ENCODE measurements at regions not wholly inside any gene's neighbourhood (a gene's known extent, or its start where the extent isn't known, plus 50 kb on each side); places are given as distances from the start of the nearest gene placed in this dataset.

DNA sequence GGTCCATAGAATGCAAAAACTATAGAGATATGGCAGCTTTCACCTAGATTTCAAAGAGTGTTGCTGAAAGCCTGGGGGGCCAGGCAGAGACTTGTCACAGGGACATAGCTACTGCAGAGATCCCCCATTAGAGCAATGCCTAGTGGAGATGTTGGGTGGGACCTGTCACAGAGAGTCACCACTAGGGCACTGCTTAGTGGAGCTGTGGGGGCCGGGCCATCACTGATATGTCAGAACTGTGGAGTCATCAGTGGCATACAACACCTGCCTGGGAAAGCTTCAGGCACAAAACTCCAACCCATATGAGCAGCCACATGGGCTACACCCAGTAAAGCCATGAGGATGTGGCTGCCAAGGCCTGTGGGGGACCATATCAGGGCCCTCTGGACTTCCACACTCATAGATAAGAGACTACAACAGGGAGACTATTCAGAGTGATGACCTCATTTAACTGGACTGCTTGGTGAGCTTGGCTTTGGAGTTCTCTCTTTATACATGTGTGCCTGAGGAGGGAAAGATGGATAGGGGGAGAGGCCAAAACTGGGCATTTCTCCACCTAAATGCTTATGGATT lies 176.3 kb downstream of the ZNF621 start:
- DNase-seq, result no peak

- no peak for DNase-seq
Measured at GRCh38 chr3:40704224-40704623, 179.5 kb downstream of the ZNF621 start.

DNA sequence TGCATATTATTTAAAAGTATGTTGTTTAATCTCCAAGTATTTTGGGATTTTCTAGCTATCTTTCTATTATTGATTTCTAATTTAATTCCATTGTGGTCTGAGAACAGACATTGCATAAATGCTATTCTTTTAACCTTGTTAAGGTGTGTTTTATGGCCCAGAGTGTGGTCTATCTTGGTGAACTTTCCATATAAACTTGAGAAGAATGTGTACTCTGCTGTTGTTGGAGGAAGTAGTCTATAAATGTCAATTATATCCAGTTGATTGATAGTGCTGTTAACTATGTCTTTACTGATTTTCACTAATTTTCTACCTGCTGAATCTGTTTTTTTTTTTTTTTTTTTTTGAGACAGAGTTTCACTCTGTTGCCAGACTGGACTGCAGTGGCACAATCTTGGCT lies 180.9 kb downstream of the ZNF621 start:
- no peak for DNase-seq

DNA sequence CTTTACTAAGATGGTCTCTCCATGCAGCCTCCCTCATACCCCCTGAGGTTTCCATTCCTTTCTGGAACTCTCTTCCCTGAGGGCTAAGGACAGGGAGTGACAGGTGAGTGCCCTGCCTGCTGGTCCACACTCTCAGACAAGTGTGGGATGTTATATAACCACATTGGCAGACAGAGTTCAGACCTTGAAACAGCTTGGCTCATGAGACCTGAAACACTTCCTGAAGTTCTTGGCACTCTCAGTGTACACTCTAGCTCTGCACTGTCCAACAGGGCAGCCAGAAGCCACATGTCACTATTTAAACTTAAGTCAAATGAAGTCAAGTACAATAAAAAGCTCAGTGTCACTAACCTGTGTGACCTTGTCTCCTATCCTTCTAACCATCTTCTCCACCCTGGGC lies 188.5 kb downstream of the ZNF621 start:
- no peak for DNase-seq

GRCh38 chr3:40713795-40714194 lies 189.0 kb downstream of the ZNF621 start:
- no peak for DNase-seq

GRCh38 chr3:40714771-40715345 lies 190.1 kb downstream of the ZNF621 start:
- no peak for DNase-seq

GRCh38 chr3:40715551-40715950 lies 190.8 kb downstream of the ZNF621 start:
- no peak for DNase-seq

GRCh38 chr3:40717471-40717870 lies 192.7 kb downstream of the ZNF621 start:
- DNase-seq, result no peak

- DNase-seq, result no peak
Measured at GRCh38 chr3:40718209-40718608, 193.4 kb downstream of the ZNF621 start.

GRCh38 chr3:40718681-40719080 lies 193.9 kb downstream of the ZNF621 start:
- DNase-seq, result no peak

DNA sequence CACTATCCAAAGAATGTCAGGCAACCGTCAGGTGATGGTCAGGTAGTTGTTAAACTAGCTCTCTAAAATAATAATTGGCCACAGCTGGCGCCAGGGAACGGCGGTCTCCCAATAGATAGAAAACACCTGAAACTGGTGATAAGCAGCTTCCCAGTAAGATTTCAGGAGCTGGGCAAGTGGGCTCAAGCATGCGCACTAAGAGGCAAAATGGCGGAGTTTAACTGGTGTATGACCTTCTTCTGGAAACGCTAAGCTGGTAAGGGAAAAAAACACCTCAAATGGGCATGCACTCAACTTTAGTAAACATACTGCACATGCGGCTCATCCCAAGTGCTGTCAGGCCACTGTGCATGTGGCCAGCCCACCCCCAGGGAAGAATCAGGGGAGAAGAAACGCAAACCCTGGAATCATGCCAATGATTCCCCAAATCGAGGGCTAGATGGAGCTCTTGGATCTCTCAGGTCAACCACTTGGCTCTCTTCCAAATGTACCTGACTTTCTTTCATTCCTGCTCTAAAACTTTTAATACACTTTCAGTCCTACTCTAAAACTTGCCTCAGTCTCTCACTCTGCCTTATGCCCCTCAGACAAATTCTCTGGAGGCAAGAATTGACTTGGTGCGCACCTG lies 195.0 kb downstream of the ZNF621 start:
- DNase-seq, result peak in 2 of 3 donors; percentile 42 to 44

DNA sequence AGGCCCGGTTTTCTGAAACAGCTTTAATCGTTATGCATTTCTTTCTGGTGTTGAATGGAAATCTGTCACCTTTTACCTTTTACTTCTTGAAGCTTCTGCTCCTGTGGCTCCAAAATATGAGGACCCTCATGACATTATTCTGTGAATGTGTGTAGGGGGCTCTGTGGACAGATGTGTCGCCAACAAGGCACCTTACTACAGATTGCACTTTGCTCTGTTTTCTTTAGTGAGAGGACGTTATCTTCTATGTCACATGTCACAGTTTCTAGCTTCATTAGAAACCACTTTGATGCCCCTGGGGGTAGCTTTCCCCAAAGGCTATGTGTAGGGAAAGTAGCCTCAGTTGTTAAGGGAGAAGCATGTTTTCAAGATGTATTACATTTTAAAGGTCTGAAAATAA lies 195.6 kb downstream of the ZNF621 start:
- no peak for DNase-seq

GRCh38 chr3:40720863-40721262 lies 196.1 kb downstream of the ZNF621 start:
- DNase-seq, result peak in 1 of 3 donors; percentile 22

DNA sequence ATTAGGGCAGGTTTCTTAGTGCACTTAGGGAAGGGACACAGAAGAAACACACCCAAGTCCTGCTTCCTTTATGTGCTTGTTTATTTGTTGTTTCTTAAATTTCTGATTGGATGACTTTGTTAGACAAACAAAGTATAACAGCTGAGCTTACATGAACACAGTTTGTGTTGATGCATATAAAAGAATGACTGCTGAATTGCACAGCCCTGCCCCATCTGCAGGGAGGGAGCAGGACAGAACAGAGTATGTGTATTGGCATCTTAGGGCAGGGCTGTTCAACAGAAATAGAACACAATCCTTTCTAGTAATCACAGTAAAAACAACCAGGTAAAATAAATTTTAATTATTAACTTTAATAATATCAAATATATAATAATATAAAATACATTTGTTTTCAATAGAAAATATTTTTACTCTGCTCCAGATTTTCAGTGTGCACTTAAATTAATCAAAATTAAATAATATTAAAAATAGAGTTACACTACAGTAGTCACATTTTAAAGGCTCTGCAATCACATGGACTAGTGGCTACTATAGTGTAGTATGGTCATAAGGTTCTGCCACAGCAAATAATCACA lies 198.4 kb downstream of the ZNF621 start:
- no peak for DNase-seq

- no peak for DNase-seq
Measured at GRCh38 chr3:40725031-40725430, 200.3 kb downstream of the ZNF621 start.

GRCh38 chr3:40731445-40731844 lies 206.7 kb downstream of the ZNF621 start:
- DNase-seq, result no peak

GRCh38 chr3:40736943-40737342 lies 212.2 kb downstream of the ZNF621 start:
- DNase-seq, result no peak

- no peak for DNase-seq
Measured at GRCh38 chr3:40737343-40737742, 212.6 kb downstream of the ZNF621 start.

DNA sequence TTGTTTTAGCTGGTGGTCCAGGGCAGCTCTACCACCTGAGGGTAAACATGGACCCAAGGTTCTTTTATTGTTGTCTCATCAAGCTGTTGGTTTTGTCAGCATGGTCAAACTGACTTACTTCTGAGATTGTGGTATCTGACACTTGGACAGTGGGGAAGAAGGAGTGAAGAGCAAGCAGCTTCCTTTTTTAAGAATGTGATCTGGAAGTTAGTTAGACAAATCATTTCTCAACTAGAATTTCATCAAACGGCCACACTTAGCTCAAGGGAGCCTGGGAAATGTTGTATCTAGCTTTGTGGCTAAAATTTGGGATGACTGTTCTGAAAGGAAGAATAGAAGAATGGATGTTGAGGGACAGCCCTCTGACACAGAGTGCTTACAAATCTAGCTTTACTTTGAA lies 215.2 kb downstream of the ZNF621 start:
- no peak for DNase-seq

DNA sequence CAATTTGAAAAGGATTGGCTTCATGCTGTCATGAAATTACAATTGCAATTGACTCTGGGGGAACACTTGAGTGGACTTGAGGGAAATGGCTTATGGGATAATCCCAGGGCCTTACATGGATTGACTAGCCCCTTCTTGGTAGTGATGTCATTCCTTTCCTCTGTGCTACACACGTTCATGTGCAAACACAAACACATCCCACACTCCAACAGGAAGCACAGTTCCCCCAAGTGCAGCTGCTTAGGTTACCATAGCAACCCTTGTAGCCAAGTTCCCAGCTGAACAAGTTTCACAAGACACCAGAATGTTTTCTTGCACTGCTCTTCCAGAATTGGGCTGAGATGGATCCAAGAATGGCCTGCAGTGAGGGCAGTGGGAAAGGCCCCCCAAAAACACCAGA lies 217.0 kb downstream of the ZNF621 start:
- peak; percentile 74 to 95 (median 85) for DNase-seq

DNA sequence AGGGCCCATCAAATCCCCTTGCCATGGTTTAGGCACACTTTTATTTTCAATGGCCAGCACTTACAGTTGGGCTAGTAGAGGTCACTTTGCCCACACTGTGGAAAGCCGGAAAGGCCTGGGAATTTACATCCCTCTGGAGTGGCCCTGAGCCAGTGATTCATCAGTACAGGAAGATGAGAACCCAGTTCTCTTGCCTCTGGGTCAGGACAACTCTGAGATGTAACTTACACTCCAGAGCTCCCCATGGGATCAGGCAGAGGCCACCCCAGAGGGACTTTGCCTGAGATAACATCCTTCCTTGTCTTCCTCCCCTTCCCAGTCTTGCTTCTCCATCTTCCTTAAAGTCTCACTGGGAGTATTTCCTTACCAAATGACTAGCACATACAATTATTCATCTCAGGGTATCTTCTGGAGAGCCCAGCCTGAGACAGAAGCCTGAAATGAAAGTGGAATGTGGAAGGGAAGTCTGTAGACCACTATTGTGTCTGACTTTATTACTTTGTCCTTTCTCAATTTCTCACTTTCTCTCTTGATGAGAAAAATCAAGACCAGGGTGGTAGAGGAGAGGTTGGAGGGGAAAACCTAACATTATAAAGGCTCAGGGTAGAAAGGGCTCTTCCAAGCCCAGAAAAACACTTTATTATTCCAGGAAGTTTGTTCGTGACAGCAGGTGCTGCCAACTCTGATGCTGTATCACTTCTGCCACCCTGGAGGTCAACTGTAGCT lies 220.8 kb downstream of the ZNF621 start:
- no peak for DNase-seq

- no peak for DNase-seq
Measured at GRCh38 chr3:40751666-40752065, 226.9 kb downstream of the ZNF621 start.

- no peak for DNase-seq
Measured at GRCh38 chr3:40752492-40752891, 227.7 kb downstream of the ZNF621 start.
